CD4-positive, alpha-beta T cell (primary cell): ENCODE measurements at regions not wholly inside any gene's neighbourhood (a gene's known extent, or its start where the extent isn't known, plus 50 kb on each side); places are given as distances from the start of the nearest gene placed in this dataset.

Source experiments
- ATAC-seq: fragments of 200-7000 bp; cut with Tn5 transposase; one replicate; pipeline ENCODE4 v1.10.0; 2022; ENCODE audit warnings: mild to moderate bottlenecking; ENCODE audit not compliant: poor library complexity
- CTCF ChIA-PET: fragments of 350-600 bp; sonication (Branson Sonifier 250); formaldehyde crosslinking; loops from one replicate; lab custom pipeline; 2021; ENCODE audit warnings: antibody characterized with exemption, inconsistent platforms; lab: Charles Lee
- POLR2A ChIA-PET: fragments of 350-600 bp; sonication (Branson Sonifier 250); formaldehyde crosslinking; loops from one replicate; lab custom pipeline; 2021; ENCODE audit warnings: antibody characterized with exemption, inconsistent platforms; lab: Charles Lee
- DNase-seq, 14 experiments: peaks; one replicate each; pipeline ENCODE4 v3.0.0-alpha.2; 2013 to 2020; ENCODE audit warnings: mixed read lengths in 2 of 14
- H3K27ac ChIP-seq, 2 donors: one replicate each; pipeline versions ENCODE4 v1.5.1 to v1.7.0; 2013; ENCODE audit warnings: low read length in 2 of 2, low read depth in 1 of 2, mild to moderate bottlenecking in 1 of 2
- H3K27me3 ChIP-seq, 2 experiments: 1 replicate in 1 of 2; 2 replicates in 1 of 2; pipeline versions ENCODE4 v1.6.1 to v1.7.0; 2013; ENCODE audit warnings: low read length in 2 of 2, control low read depth in 1 of 2, mild to moderate bottlenecking in 1 of 2, moderate library complexity in 1 of 2; ENCODE audit not compliant: insufficient read depth in 2 of 2, control insufficient read depth in 1 of 2
- H3K36me3 ChIP-seq: one replicate; pipeline ENCODE4 v1.6.1; 2013; ENCODE audit warnings: low read length, control low read depth; ENCODE audit not compliant: insufficient read depth
- H3K4me1 ChIP-seq: one replicate; pipeline ENCODE4 v1.6.1; 2013; ENCODE audit warnings: low read length, control low read depth; ENCODE audit not compliant: insufficient read depth
- H3K4me3 ChIP-seq: one replicate; pipeline ENCODE4 v1.5.1; 2013; ENCODE audit warnings: mild to moderate bottlenecking, low read length, moderate library complexity
- H3K9me3 ChIP-seq, 2 experiments: 1 replicate in 1 of 2; 2 replicates in 1 of 2; pipeline versions ENCODE4 v1.6.1 to v1.7.0; 2013; ENCODE audit warnings: low read length in 2 of 2, mild to moderate bottlenecking in 2 of 2, control low read depth in 1 of 2, moderate library complexity in 1 of 2; ENCODE audit not compliant: control insufficient read depth in 1 of 2, insufficient read depth in 1 of 2
- H3K27ac Mint-ChIP-seq: one replicate; pipeline ENCODE4 v1.8.0; 2020; ENCODE audit warnings: mixed read lengths
- H3K27me3 Mint-ChIP-seq: one replicate; pipeline ENCODE4 v1.8.0; 2021; ENCODE audit warnings: mixed read lengths
- H3K36me3 Mint-ChIP-seq: one replicate; pipeline ENCODE4 v1.8.0; 2021; ENCODE audit warnings: low read depth, mixed read lengths
- H3K4me1 Mint-ChIP-seq: one replicate; pipeline ENCODE4 v1.8.0; 2021; ENCODE audit warnings: low read depth, mixed read lengths
- H3K4me3 Mint-ChIP-seq: one replicate; pipeline ENCODE4 v1.8.0; 2020; ENCODE audit warnings: mild to moderate bottlenecking, mixed read lengths
- H3K9me3 Mint-ChIP-seq: one replicate; pipeline ENCODE4 v1.8.0; 2020; ENCODE audit warnings: mixed read lengths
- intact Hi-C, 2 experiments: fragments of 100-400 bp; cut with DNase I in 1 of 2; cut with micrococcal nuclease in 1 of 2; formaldehyde crosslinking; loops; one replicate each; pipeline versions ENCODE4 v1.15.1 to v1.9.0; 2023 to 2025; cut with DNase I, micrococcal nuclease
- TF ChIP-seq, protein P1 (sequence below): fragments of 200-600 bp; IDR thresholded peaks from one replicate; pipeline ENCODE4 v1.8.0; 2022; ENCODE audit warnings: antibody characterized with exemption, mild to moderate bottlenecking

DNA sequence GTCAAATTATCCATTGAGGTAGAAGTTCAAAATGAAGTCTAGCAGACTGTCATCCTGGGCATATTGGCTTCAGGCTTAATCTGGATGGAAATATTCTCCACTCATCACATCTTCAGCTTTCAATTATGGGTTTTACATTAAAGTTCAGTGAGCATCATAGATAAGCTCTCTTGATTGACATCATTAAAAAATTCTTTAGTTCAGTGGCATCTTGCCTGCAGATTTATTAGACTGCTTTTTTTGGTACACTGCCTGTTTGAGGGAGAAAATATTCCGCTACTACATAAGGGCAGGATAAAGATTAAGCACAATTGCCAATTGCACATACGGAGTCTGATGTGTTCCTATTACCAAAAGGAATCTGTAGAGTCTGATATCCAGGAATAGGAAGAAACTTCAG, 2353.8 kb downstream of the MAT2B start:
- H3K27me3 Mint-ChIP-seq = no peaks in the 10 kb centered on the region
- peaks cover 15% of the 10 kb centered on the region for H3K9me3 Mint-ChIP-seq

DNA sequence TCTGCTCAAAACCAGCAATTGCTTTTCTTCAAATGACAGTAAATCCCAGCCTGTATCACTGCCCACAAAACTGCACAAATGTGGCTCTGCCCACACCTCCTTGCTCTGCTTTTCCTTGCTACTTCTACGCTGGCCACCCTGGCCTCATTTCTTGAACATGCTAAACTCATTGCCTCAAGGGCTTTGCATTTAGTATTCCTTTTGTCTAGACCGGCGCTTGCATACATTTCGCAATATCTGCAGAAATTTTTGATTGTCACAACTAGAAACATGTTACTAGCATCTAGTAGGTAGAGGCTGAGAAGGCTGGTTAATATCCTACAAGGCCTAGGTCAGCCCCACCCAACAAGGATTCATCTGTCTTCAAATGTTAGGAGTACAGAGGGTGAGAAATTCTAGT, 2357.8 kb downstream of the MAT2B start:
- no peak overlapping the region for H3K4me3 ChIP-seq
- no peaks in the 10 kb centered on the region for H3K36me3 Mint-ChIP-seq
- H3K9me3 Mint-ChIP-seq = peaks cover 11% of the 10 kb centered on the region
- TF ChIP-seq, protein P1, sequence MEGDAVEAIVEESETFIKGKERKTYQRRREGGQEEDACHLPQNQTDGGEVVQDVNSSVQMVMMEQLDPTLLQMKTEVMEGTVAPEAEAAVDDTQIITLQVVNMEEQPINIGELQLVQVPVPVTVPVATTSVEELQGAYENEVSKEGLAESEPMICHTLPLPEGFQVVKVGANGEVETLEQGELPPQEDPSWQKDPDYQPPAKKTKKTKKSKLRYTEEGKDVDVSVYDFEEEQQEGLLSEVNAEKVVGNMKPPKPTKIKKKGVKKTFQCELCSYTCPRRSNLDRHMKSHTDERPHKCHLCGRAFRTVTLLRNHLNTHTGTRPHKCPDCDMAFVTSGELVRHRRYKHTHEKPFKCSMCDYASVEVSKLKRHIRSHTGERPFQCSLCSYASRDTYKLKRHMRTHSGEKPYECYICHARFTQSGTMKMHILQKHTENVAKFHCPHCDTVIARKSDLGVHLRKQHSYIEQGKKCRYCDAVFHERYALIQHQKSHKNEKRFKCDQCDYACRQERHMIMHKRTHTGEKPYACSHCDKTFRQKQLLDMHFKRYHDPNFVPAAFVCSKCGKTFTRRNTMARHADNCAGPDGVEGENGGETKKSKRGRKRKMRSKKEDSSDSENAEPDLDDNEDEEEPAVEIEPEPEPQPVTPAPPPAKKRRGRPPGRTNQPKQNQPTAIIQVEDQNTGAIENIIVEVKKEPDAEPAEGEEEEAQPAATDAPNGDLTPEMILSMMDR = no peak
- no peaks in the 10 kb centered on the region for H3K9me3 ChIP-seq
- no peak for DNase-seq
- no peak overlapping the region for H3K27ac ChIP-seq
- no peaks in the 10 kb centered on the region for H3K4me1 ChIP-seq
- no peak for ATAC-seq
- H3K4me1 Mint-ChIP-seq = no peaks in the 10 kb centered on the region
- no peak overlapping the region for H3K27ac Mint-ChIP-seq
- CTCF ChIA-PET = no interaction called here
- H3K36me3 ChIP-seq = no peaks in the 10 kb centered on the region
- H3K27me3 Mint-ChIP-seq = no peaks in the 10 kb centered on the region
- intact Hi-C loops = no loop called here
- H3K4me3 Mint-ChIP-seq = no peak overlapping the region
- POLR2A ChIA-PET = no interaction called here
- H3K27me3 ChIP-seq = no peaks in the 10 kb centered on the region

More for the DNA sequence above, 2353.8 kb downstream of the MAT2B start:
- Histone ChIP-seq H3K27ac (no peak overlapping the region), H3K36me3 (no peaks in the 10 kb centered on the region), H3K9me3 (peaks cover 0 to 5% of the 10 kb centered on the region in 2 experiments), H3K4me3 (no peak overlapping the region), H3K27me3 (no peaks in the 10 kb centered on the region), H3K4me1 (no peaks in the 10 kb centered on the region)
- intact Hi-C loops = no loop called here
- DNase-seq (no peak), ATAC-seq (no peak)
- no peaks in the 10 kb centered on the region for H3K36me3 Mint-ChIP-seq
- TF ChIP-seq, protein P1 = no peak
- ChIA-PET POLR2A (no interaction called here), CTCF (no interaction called here)
- H3K27ac Mint-ChIP-seq = no peak overlapping the region
- H3K4me1 Mint-ChIP-seq = no peaks in the 10 kb centered on the region
- H3K4me3 Mint-ChIP-seq = no peak overlapping the region

- Histone ChIP-seq H3K36me3 (no peaks in the 10 kb centered on the region), H3K9me3 (no peaks in the 10 kb centered on the region), H3K4me1 (no peaks in the 10 kb centered on the region), H3K4me3 (no peak overlapping the region), H3K27ac (no peak overlapping the region), H3K27me3 (no peaks in the 10 kb centered on the region)
- Mint-ChIP-seq H3K4me3 (no peak overlapping the region), H3K36me3 (no peaks in the 10 kb centered on the region), H3K27ac (no peak overlapping the region), H3K9me3 (peaks cover 11% of the 10 kb centered on the region), H3K27me3 (no peaks in the 10 kb centered on the region), H3K4me1 (no peaks in the 10 kb centered on the region)
- ChIA-PET POLR2A (no interaction called here), CTCF (no interaction called here)
- ATAC-seq = no peak
- intact Hi-C loops = no loop called here
- DNase-seq = no peak
- TF ChIP-seq, protein P1 = no peak
Measured at GRCh38 chr5:165871291-165871690, 2365.9 kb downstream of the MAT2B start.
